ENCODE measurements at regions not wholly inside any gene's neighbourhood (a gene's known extent, or its start where the extent isn't known, plus 50 kb on each side); places are given as distances from the start of the nearest gene placed in this dataset.

DNA sequence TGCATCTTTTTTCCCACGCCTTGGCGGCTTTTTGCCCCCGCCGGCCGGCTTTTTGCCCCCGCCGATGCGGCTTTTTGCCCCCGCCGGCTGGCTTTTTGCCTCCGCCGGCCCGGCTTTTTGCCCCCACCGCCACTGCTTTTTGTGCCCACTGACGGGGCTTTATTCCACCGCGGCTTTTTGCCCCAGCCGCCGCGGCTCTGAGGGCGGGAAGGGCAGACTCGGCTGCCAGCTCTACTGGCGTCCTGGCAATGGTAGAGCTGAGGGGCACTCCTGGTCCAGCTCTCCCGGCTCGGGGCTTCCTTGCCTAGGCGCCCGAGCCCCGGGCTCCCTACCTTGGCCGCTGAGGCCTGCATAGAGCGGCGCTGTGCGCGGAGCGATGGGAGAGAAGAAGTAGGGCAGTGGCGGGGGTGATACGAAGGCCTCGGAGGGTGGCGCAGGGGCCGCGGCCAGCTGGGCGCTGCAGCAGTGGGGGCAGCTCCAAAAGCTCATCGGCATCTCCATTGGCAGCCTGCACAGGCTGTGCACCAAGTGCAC lies 591.4 kb downstream of the TP53TG3F start:
- Histone ChIP-seq H4K8ac (ENCODE audit: low read depth in 2 of 2, low read length in 2 of 2) (no peak overlapping the region), H3K79me1 (ENCODE audit: low read depth in 1 of 2, low read length in 2 of 2) (no peaks in the 10 kb centered on the region), H3K4me3 (ENCODE audit: insufficient read depth, low read depth, low read length) (no peak overlapping the region), H3K23ac (ENCODE audit: low read depth, low read length) (no peak overlapping the region), H3K4ac (ENCODE audit: low read depth, low read length) (no peak overlapping the region), H4K91ac (ENCODE audit: insufficient read depth, low read depth, low read length) (no peak overlapping the region), H4K20me1 (ENCODE audit: insufficient read depth, low read length) (no peaks in the 10 kb centered on the region), H2AK5ac (ENCODE audit: low read depth, low read length) (no peak overlapping the region), H3K27me3 (ENCODE audit: control insufficient read depth, insufficient read depth, low read length) (no peaks in the 10 kb centered on the region), H3K36me3 (ENCODE audit: control insufficient read depth, insufficient read depth, low read length) (no peaks in the 10 kb centered on the region), H3K9ac (ENCODE audit: low read depth, low read length) (no peak overlapping the region), H2BK15ac (ENCODE audit: low read depth, low read length) (no peak overlapping the region), H2BK120ac (ENCODE audit: low read depth, low read length) (no peak overlapping the region), H2BK20ac (ENCODE audit: low read depth, low read length) (no peak overlapping the region), H2AK9ac (replicated peaks; ENCODE audit: low read depth, low read length, poor library complexity) (no peak overlapping the region), H3K14ac (replicated peaks; ENCODE audit: low read depth, low read length) (no peak overlapping the region), H2AFZ (replicated peaks; ENCODE audit: low read length, poor library complexity) (no peak overlapping the region), H3K4me1 (ENCODE audit: control insufficient read depth, insufficient read depth, low read length) (no peaks in the 10 kb centered on the region), H3K9me1 (ENCODE audit: insufficient read depth, low read length) (no peaks in the 10 kb centered on the region), H3K18ac (ENCODE audit: low read depth, low read length) (no peak overlapping the region), H4K5ac (ENCODE audit: low read depth, low read length) (no peak overlapping the region), H3K9me3 (ENCODE audit: control insufficient read depth, insufficient read depth, low read length) (peaks cover 2% of the 10 kb centered on the region; the same call in 1 of the 2 replicates), H3K56ac (ENCODE audit: extremely low read depth, insufficient read depth, low read length) (no peak overlapping the region), H3K4me2 (ENCODE audit: low read depth, low read length) (no peak overlapping the region), H3K27ac (ENCODE audit: insufficient read depth, low read length) (no peak overlapping the region), H2BK5ac (ENCODE audit: low read depth, low read length, poor library complexity, severe bottlenecking) (no peak overlapping the region)
- WGBS, 2 experiments (ENCODE audit: extremely low coverage in 2 of 2, insufficient read length in 1 of 2), result 36% methylated on average over 18 of the region's 42 CpGs; no CpG with 5 or more reads in 1 of the 2 experiments
- intact Hi-C loops (cut with micrococcal nuclease) (no loop called here), in situ Hi-C loops (cut with MboI; ENCODE audit: low sequenced_read_pairs) (no loop called here), dilution Hi-C loops (cut with HindIII; ENCODE audit: low sequenced_read_pairs, unreplicated experiment) (no loop called here)
- TF ChIP-seq MXI1 (IDR thresholded peaks at IDR 0.05; ENCODE audit: borderline replicate concordance, low read depth, low read length) (no peak), NFE2L2 (IDR thresholded peaks at IDR 0.05; ENCODE audit: low read depth, low read length) (no peak), RCOR1 (IDR thresholded peaks at IDR 0.05; ENCODE audit: insufficient replicate concordance, low read length) (no peak), RAD21 (IDR thresholded peaks at IDR 0.05; ENCODE audit: low read length) (no peak), CEBPB (IDR thresholded peaks at IDR 0.05; ENCODE audit: low read depth, low read length) (no peak), BHLHE40 (IDR thresholded peaks at IDR 0.05; ENCODE audit: low read depth, low read length) (no peak), SMC3 (IDR thresholded peaks at IDR 0.05; ENCODE audit: low read depth, low read length) (no peak), RFX5 (IDR thresholded peaks at IDR 0.05; ENCODE audit: low read depth, low read length) (no peak), MAZ (IDR thresholded peaks at IDR 0.05; ENCODE audit: borderline replicate concordance, low read depth, low read length) (no peak)
- TF ChIP-seq, protein P1, sequence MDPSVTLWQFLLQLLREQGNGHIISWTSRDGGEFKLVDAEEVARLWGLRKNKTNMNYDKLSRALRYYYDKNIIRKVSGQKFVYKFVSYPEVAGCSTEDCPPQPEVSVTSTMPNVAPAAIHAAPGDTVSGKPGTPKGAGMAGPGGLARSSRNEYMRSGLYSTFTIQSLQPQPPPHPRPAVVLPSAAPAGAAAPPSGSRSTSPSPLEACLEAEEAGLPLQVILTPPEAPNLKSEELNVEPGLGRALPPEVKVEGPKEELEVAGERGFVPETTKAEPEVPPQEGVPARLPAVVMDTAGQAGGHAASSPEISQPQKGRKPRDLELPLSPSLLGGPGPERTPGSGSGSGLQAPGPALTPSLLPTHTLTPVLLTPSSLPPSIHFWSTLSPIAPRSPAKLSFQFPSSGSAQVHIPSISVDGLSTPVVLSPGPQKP (IDR thresholded peaks at IDR 0.05; ENCODE audit: borderline replicate concordance, low read depth, low read length), result no peak
- DNase-seq (no peak), ATAC-seq (ENCODE audit: low read depth) (no peak)
- no TSS peak for BruUV-seq (replicated peaks)
- POLR2A ChIA-PET (ENCODE audit: unreplicated experiment), result no interaction called here
- CTCF ChIA-PET, result no interaction called here

Data from IMR-90 (cell line).